GM12878 (cell line): ENCODE measurements at regions not wholly inside any gene's neighbourhood (a gene's known extent, or its start where the extent isn't known, plus 50 kb on each side); places are given as distances from the start of the nearest gene placed in this dataset.
A peak's percentile ranks its signal among the peaks of the same experiment; 100 is the strongest.

Experiments
- ATAC-seq: fragments of 200-7000 bp; cut with Tn5 transposase; 3 replicates; pipeline ENCODE4 v1.9.1; 2020; ENCODE audit warnings: mild to moderate bottlenecking, moderate library complexity
- BruUV-seq: library from RNA; stranded (reverse); fragments of 400-500 nt; replicated peaks from 2 replicates; lab custom pipeline; 2021; lab: Mats Ljungman, UMichigan
- CTCF ChIA-PET: fragments of 300-600 bp; sonication (Branson Sonifier 250); formaldehyde crosslinking; extraction: SDS; loops from one replicate; lab custom pipeline; 2021; ENCODE audit warnings: inconsistent platforms; lab: Yijun Ruan, JAX
- POLR2A ChIA-PET: fragments of 350-600 bp; formaldehyde crosslinking; extraction: SDS; loops from one replicate; lab custom pipeline; 2021; ENCODE audit warnings: inconsistent platforms; lab: Charles Lee
- RAD21 ChIA-PET: fragments of 300-600 bp; sonication (Branson Sonifier 250); formaldehyde crosslinking; loops from one replicate; lab custom pipeline; 2023; ENCODE audit warnings: antibody characterized with exemption; ENCODE audit not compliant: unreplicated experiment; lab: Charles Lee
- SMC1A ChIA-PET: fragments of 300-600 bp; sonication (Branson Sonifier 250); formaldehyde crosslinking; loops from one replicate; lab custom pipeline; 2023; ENCODE audit not compliant: unreplicated experiment, uncharacterized antibody; lab: Charles Lee
- DNase-seq: peaks from one replicate; pipeline ENCODE4 v3.0.0-alpha.2; 2011; ENCODE audit warnings: low read depth, low spot score
- FAIRE-seq: peaks from 3 replicates; lab custom pipeline; 2011; peaks lifted over from hg19 to GRCh38; lab: Jason Lieb, UNC
- H2AFZ ChIP-seq: 2 replicates; pipeline ENCODE4 v1.6.0; 2011; ENCODE audit warnings: low read depth, low read length, control low read depth; ENCODE audit not compliant: control insufficient read depth
- H3K27ac ChIP-seq: 2 replicates; pipeline ENCODE4 v1.5.1; 2011; ENCODE audit warnings: control low read depth; ENCODE audit not compliant: control insufficient read depth, insufficient read depth
- H3K27me3 ChIP-seq, 2 experiments: replicated peaks in 1 of 2; 2 replicates each; pipeline versions ENCODE4 v1.6.0 to v1.6.1; 2011; ENCODE audit warnings: low read length in 1 of 2; ENCODE audit not compliant: control insufficient read depth in 2 of 2, insufficient read depth in 2 of 2
- H3K36me3 ChIP-seq, 2 experiments: 2 replicates each; pipeline ENCODE4 v1.5.1; 2011; ENCODE audit warnings: low read length in 1 of 2; ENCODE audit not compliant: control insufficient read depth in 2 of 2, insufficient read depth in 2 of 2
- H3K4me1 ChIP-seq: 2 replicates; pipeline ENCODE4 v1.6.1; 2011; ENCODE audit warnings: mild to moderate bottlenecking, low read length, moderate library complexity, mixed read lengths; ENCODE audit not compliant: control insufficient read depth, insufficient read depth
- H3K4me2 ChIP-seq: 2 replicates; pipeline ENCODE4 v1.6.0; 2011; ENCODE audit warnings: control low read depth; ENCODE audit not compliant: control insufficient read depth, insufficient read depth
- H3K4me3 ChIP-seq: fragments of 200-600 bp; sonication (generic); 2 replicates; pipeline ENCODE4 v1.5.1; 2016
- H3K79me2 ChIP-seq: 2 replicates; pipeline ENCODE4 v1.6.0; 2011; ENCODE audit warnings: low read length; ENCODE audit not compliant: control insufficient read depth, insufficient read depth
- H3K9ac ChIP-seq: 2 replicates; pipeline ENCODE4 v1.8.0; 2011; ENCODE audit warnings: low read length, control low read depth, mixed read lengths; ENCODE audit not compliant: control insufficient read depth, insufficient read depth
- H3K9me3 ChIP-seq: replicated peaks from 3 replicates; pipeline ENCODE4 v1.5.1; 2011; ENCODE audit warnings: mild to moderate bottlenecking, low read length; ENCODE audit not compliant: control insufficient read depth, insufficient read depth
- H4K20me1 ChIP-seq: 2 replicates; pipeline ENCODE4 v1.6.0; 2011; ENCODE audit not compliant: control insufficient read depth, insufficient read depth
- ATF3 ChIP-seq: IDR thresholded peaks from 2 replicates; pipeline ENCODE4 v1.6.1; 2011; ENCODE audit warnings: low read depth, mild to moderate bottlenecking, low read length, moderate library complexity, borderline replicate concordance; ENCODE audit errors: extremely low read depth
- ATF7 ChIP-seq: fragments of 450-650 bp; IDR thresholded peaks from 2 replicates; pipeline ENCODE4 v1.6.1; 2016; ENCODE audit warnings: low read depth, mild to moderate bottlenecking
- BCL3 ChIP-seq: IDR thresholded peaks from 2 replicates; pipeline ENCODE4 v1.6.1; 2011; ENCODE audit warnings: borderline replicate concordance, low read depth, mild to moderate bottlenecking, moderate library complexity, low read length; ENCODE audit not compliant: insufficient read depth, poor library complexity, severe bottlenecking
- CHD2 ChIP-seq: IDR thresholded peaks from 2 replicates; pipeline ENCODE4 v1.6.1; 2011; ENCODE audit warnings: low read depth, low read length, improper control_type of control experiment, borderline replicate concordance
- EGR1 ChIP-seq, 2 experiments: IDR thresholded peaks; 1 replicate in 1 of 2; 2 replicates in 1 of 2; pipeline ENCODE4 v1.6.1; 2011 to 2012; ENCODE audit warnings: low read depth in 2 of 2, low read length in 2 of 2, borderline replicate concordance in 1 of 2, mild to moderate bottlenecking in 1 of 2, moderate library complexity in 1 of 2
- ETV6 ChIP-seq, 2 experiments: fragments of 450-650 bp in 1 of 2; IDR thresholded peaks in 1 of 2; conservative IDR thresholded peaks in 1 of 2; 2 replicates each; pipeline ENCODE4 v1.6.1; 2014; ENCODE audit warnings: antibody characterized with exemption in 1 of 2, borderline replicate concordance in 1 of 2, low read depth in 1 of 2, mild to moderate bottlenecking in 1 of 2, moderate library complexity in 1 of 2
- FOXM1 ChIP-seq: IDR thresholded peaks from 2 replicates; pipeline ENCODE4 v1.6.1; 2012; ENCODE audit warnings: low read depth, mild to moderate bottlenecking, inconsistent platforms, low read length, moderate library complexity
- HDAC6 ChIP-seq: fragments of 200-600 bp; sonication (generic); IDR thresholded peaks from one replicate; pipeline ENCODE4 v1.8.0; 2017; ENCODE audit warnings: antibody characterized with exemption; ENCODE audit not compliant: unreplicated experiment
- JUNB ChIP-seq: IDR thresholded peaks from 2 replicates; pipeline ENCODE4 v1.6.1; 2016; ENCODE audit warnings: antibody characterized with exemption, mild to moderate bottlenecking
- KAT2A ChIP-seq: conservative IDR thresholded peaks from 2 replicates; pipeline ENCODE4 v1.6.1; 2011; ENCODE audit warnings: low read depth, low read length; ENCODE audit not compliant: control insufficient read depth
- MAX ChIP-seq: IDR thresholded peaks from 2 replicates; pipeline ENCODE4 v1.6.1; 2012; ENCODE audit warnings: low read depth, low read length, improper control_type of control experiment
- MYC ChIP-seq: IDR thresholded peaks from 2 replicates; pipeline ENCODE4 v1.6.1; 2011; ENCODE audit warnings: mild to moderate bottlenecking, low read length, moderate library complexity, inconsistent platforms; ENCODE audit not compliant: insufficient read depth, insufficient replicate concordance, insufficient read length, severe bottlenecking
- PAX8 ChIP-seq: fragments of 450-650 bp; IDR thresholded peaks from 2 replicates; pipeline ENCODE4 v1.6.1; 2017; ENCODE audit warnings: mild to moderate bottlenecking, moderate library complexity
- POLR2AphosphoS2 ChIP-seq: IDR thresholded peaks from 2 replicates; pipeline ENCODE4 v1.6.1; 2011; ENCODE audit warnings: low read depth, mild to moderate bottlenecking, low read length, improper control_type of control experiment, moderate library complexity
- RUNX3 ChIP-seq: IDR thresholded peaks from 2 replicates; pipeline ENCODE4 v1.6.1; 2012; ENCODE audit warnings: low read length, inconsistent platforms
- SIN3A ChIP-seq: IDR thresholded peaks from 2 replicates; pipeline ENCODE4 v1.6.1; 2012; ENCODE audit warnings: low read depth, low read length, improper control_type of control experiment
- SMAD5 ChIP-seq: IDR thresholded peaks from 2 replicates; pipeline ENCODE4 v1.6.1; 2016; ENCODE audit warnings: antibody characterized with exemption, low read depth
- SPI1 ChIP-seq: IDR thresholded peaks from 2 replicates; pipeline ENCODE4 v1.6.1; 2011; ENCODE audit warnings: low read depth, mild to moderate bottlenecking, low read length, moderate library complexity, borderline replicate concordance; ENCODE audit not compliant: insufficient read depth
- SRF ChIP-seq, 2 experiments: IDR thresholded peaks; 2 replicates each; pipeline ENCODE4 v1.6.1; 2011; ENCODE audit warnings: low read depth in 2 of 2, low read length in 2 of 2, mild to moderate bottlenecking in 1 of 2, moderate library complexity in 1 of 2
- TBL1XR1 ChIP-seq: IDR thresholded peaks from 2 replicates; pipeline ENCODE4 v1.6.1; 2012; ENCODE audit warnings: low read depth, low read length, improper control_type of control experiment
- TCF3 ChIP-seq: IDR thresholded peaks from 2 replicates; pipeline ENCODE4 v1.6.1; 2012; ENCODE audit warnings: low read depth, mild to moderate bottlenecking, low read length, borderline replicate concordance; ENCODE audit not compliant: insufficient read depth
- TCF7 ChIP-seq: IDR thresholded peaks from 2 replicates; pipeline ENCODE4 v1.6.1; 2014; ENCODE audit warnings: antibody characterized with exemption, borderline replicate concordance
- WGBS: methylation state at CpG from one replicate; pipeline ENCODE4 v1.1.6; 2016; ENCODE audit warnings: low lambda C conversion rate; ENCODE audit not compliant: insufficient replicate concordance, insufficient coverage; ENCODE audit errors: missing lambda C conversion rate; 5-methylcytosine and 5-hydroxymethylcytosine counted together
- in situ Hi-C: fragments of 300-500 bp; cut with MboI; formaldehyde crosslinking; loops from 9 replicates; pipeline ENCODE4 v1.14.3; 2018; ENCODE audit warnings: mixed read lengths
- intact Hi-C: fragments of 100-400 bp; cut with micrococcal nuclease; formaldehyde crosslinking; loops from one replicate; pipeline ENCODE4 v1.14.2; 2022; ENCODE audit not compliant: unreplicated experiment

GRCh38 chr6:26158076-26158580 lies 70.9 kb downstream of the HFE start:
- ChIA-PET RAD21 (interaction anchor here (0.7 to 8.1 kb wide), 7 partner anchors 8 to 58 kb away, joined by 3 to 96 read pairs (median 4); a partner anchor contains a TSS), CTCF (interaction anchor here (0.9 to 1.7 kb wide), 6 partner anchors 13 to 132 kb away, joined by 3 to 7 read pairs (median 5); no protein-coding TSS in a partner anchor), SMC1A (interaction anchor here (1.0 to 5.7 kb wide), 13 partner anchors 12 to 101 kb away, joined by 3 to 50 read pairs (median 5); a partner anchor contains a TSS), POLR2A (interaction anchor here (0.5 to 6.5 kb wide), 18 partner anchors 12 to 1674 kb away, joined by 3 to 119 read pairs (median 8); a partner anchor contains a TSS)
- intact Hi-C loops (loop anchor here (2.0 to 5.0 kb wide), 2 partner anchors 41 to 126 kb away; a partner anchor contains a TSS), in situ Hi-C loops (no loop called here)
- peak overlapping the region; percentile 82 for H3K27ac ChIP-seq
- no peaks in the 10 kb centered on the region; the same call in 1 of the 2 replicates for H4K20me1 ChIP-seq
- no peaks in the 10 kb centered on the region for H3K27me3 ChIP-seq
- H3K4me3 ChIP-seq = peak overlapping the region; percentile 84
- DNase-seq (no peak), FAIRE-seq (peak; percentile 23), ATAC-seq (peak; percentile 48)
- no peak overlapping the region for H2AFZ ChIP-seq
- peaks cover 27% of the 10 kb centered on the region for H3K79me2 ChIP-seq
- WGBS = under 1% methylated on average over 30 of the region's 30 CpGs
- H3K9me3 ChIP-seq = no peaks in the 10 kb centered on the region
- BruUV-seq = TSS peak; percentile 85
- peaks cover 11% of the 10 kb centered on the region for H3K4me1 ChIP-seq
- no peaks in the 10 kb centered on the region for H3K36me3 ChIP-seq
- H3K9ac ChIP-seq = peak overlapping the region; percentile 74
- H3K4me2 ChIP-seq = peak overlapping the region; percentile 39
- TF ChIP-seq PAX8 (no peak), BCL3 (peak; percentile 33), SRF (IDR thresholded peaks at IDR 0.05; ENCODE audit: low read depth in 2 of 2, low read length in 2 of 2) (0 out of 4 replicates have a peak, but pooled peaks of 1 of the 2 experiments have one; percentile 30), SIN3A (peak; percentile 78; the same call in 1 of the 2 replicates), KAT2A (peak; percentile 64), POLR2AphosphoS2 (peak; percentile 83; the same call in 1 of the 2 replicates), SPI1 (no peak), TBL1XR1 (peak; percentile 72; the same call in 1 of the 2 replicates), TCF3 (peak; percentile 97), EGR1 (IDR thresholded peaks at IDR 0.05; ENCODE audit: borderline replicate concordance in 1 of 2, low read depth in 2 of 2, low read length in 2 of 2) (peak in 1 of 2 experiments; percentile 33; a peak in 1 of 3 replicates), MYC (no peak), FOXM1 (0 out of 2 replicates have a peak, but pooled peaks have one; percentile 18), ETV6 (conservative IDR thresholded peaks at IDR 0.05 in 1 of 2, IDR thresholded peaks at IDR 0.05 in 1 of 2; ENCODE audit: borderline replicate concordance in 1 of 2, low read depth in 1 of 2) (no peak), JUNB (0 out of 2 replicates have a peak, but pooled peaks have one; percentile 5), TCF7 (peak; percentile 53; the same call in 1 of the 2 replicates), ATF3 (no peak), RUNX3 (peak; percentile 37), ATF7 (0 out of 2 replicates have a peak, but pooled peaks have one; percentile 7), CHD2 (peak; percentile 2; the same call in 1 of the 2 replicates), MAX (peak; percentile 61; the same call in 1 of the 2 replicates), SMAD5 (peak; percentile 98), HDAC6 (peak; percentile 63)
